ENCODE measurements at regions not wholly inside any gene's neighbourhood (a gene's known extent, or its start where the extent isn't known, plus 50 kb on each side); places are given as distances from the start of the nearest gene placed in this dataset.

DNA sequence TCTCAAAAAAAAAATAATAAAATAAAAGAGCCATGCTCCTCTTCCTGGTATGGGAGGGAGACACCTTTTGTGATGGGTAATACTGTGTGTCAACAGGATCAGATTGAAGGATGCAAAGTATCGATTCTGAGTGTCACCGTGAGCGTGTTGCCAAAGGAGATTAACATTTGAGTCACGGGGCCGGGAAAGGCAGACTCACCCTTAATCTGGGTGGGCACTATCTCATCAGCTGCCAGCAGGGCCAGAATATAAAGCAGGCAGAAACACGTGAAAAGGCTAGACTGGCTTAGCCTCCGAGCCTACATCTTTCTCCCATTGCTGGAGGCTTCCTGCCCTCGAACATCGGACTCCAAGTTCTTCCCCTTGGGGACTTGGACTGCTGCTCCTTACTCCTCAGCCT, 95.4 kb downstream of the SHOX start:
- DNase-seq: no peak

- no peak for DNase-seq
Observed at GRCh38 chrX:724256-724655, 93.7 kb downstream of the SHOX start.

- DNase-seq: no peak
Observed at GRCh38 chrX:723781-724180, 93.2 kb downstream of the SHOX start.

DNA sequence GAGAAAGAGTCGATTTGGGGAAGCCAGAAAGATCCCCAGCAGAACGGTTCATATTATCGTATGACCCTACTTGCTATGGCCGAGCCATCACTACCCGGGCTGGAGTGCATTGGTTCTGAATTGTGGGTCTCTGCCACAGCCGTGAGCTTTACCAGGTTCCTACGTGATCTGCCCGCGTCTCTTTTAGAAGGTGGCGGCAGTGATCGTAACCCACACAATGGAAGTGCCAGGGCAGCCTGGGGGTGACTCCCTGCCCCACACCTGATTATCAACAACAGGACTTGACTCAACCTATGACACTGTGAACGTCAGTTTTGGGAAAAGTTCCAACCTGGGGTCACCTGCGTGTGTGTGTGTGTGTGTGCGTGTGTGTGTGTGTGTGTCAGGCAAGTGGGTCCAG, 90.8 kb downstream of the SHOX start:
- DNase-seq: no peak

DNA sequence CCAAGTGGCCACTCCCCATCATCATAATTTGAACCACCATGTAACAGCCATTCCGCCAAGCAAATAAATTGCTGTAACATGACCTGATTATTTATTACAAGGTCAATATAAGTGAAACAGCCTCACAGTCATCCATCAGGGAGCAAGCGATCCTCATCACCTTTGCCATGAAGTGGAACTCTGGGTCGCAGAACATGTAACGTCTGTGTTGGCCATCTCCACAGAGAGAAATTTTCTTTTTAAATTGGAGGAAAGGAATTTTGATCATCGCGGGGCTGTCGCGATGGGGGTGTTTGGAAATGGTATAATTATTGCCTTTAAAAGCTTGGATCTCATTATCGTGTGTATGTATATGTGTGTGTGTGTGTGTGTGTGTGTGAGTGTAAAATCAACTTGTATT, 90.2 kb downstream of the SHOX start:
- no peak for DNase-seq

DNA sequence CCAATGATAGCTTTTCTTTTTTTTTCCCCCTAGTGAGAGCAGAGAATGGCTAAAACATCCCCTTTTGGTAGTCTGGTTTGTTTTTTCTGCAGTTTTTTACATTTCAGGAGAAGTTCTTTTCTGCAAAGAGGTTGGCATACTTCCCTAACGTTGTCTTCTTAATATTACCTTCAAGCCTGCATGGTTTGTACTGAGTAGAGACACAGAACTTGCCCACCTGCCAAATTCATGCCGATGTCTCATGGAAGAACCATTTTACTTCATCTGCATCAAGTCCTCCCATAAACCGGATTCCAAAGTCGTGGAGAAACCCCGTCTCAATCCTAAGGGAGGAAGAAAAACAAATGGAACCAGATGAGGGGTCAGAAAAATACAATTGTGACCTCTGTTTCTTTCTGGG, 89.7 kb downstream of the SHOX start:
- DNase-seq: no peak

GRCh38 chrX:716136-716535, 85.5 kb downstream of the SHOX start:
- DNase-seq: no peak

GRCh38 chrX:714131-714530, 83.5 kb downstream of the SHOX start:
- DNase-seq: no peak

All from activated CD8-positive, alpha-beta memory T cell treated with anti-CD3 and anti-CD28 coated beads, Interleukin-2, amount 50 U/mL, for 48 hours (primary cell).